ENCODE measurements at regions not wholly inside any gene's neighbourhood (a gene's known extent, or its start where the extent isn't known, plus 50 kb on each side); places are given as distances from the start of the nearest gene placed in this dataset.

DNA sequence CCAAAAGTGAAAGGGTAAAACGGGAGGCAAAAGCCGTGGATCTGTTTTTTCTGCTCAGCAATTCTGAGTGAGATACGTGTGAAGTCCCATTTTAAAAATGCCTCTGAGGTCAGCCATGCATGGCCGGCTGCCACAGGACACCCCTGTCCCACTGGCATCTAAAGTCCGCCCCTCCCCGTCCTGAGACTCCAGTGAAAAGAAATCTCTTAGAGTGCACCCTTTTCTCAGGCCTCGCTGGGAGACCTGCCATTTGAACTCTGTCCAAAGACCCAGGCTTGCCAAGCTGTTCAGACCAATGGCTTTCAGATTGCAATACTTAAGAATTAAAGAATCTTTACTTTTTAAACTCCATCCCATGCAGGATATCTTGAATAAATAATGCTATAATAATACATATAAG lies 61.0 kb upstream of the SLC24A5 start:
- no peak overlapping the region for H3K27ac ChIP-seq
- TF ChIP-seq ZFX (IDR thresholded peaks at IDR 0.05; ENCODE audit: borderline replicate concordance) (no peak), CTCF (IDR thresholded peaks at IDR 0.05) (no peak)

- H3K27ac ChIP-seq = no peak overlapping the region
- TF ChIP-seq ZFX (IDR thresholded peaks at IDR 0.05; ENCODE audit: borderline replicate concordance) (no peak), CTCF (IDR thresholded peaks at IDR 0.05) (no peak)
These were observed 60.4 kb upstream of the SLC24A5 start for GRCh38 chr15:48060396-48060795.

DNA sequence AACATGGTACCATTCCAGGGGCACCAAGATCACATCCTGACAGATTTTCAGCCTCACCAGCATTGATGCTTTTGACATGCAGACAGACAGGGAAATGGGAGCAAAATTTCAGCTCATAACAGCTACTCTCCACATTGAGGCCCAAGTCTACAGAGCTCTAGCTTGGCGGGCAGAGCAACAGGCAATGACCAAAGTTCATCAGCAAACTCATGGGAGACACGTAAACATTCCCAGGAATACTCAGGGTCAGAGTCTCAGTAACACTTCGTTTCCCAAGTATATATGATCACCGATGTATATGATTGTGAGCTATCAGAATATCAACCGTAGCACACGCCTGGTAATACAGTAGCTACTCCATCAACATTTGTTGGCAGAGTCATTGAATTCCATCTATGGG lies 59.2 kb upstream of the SLC24A5 start:
- H3K27ac ChIP-seq = no peak overlapping the region
- TF ChIP-seq CTCF (IDR thresholded peaks at IDR 0.05) (no peak), ZFX (IDR thresholded peaks at IDR 0.05; ENCODE audit: borderline replicate concordance) (no peak)

DNA sequence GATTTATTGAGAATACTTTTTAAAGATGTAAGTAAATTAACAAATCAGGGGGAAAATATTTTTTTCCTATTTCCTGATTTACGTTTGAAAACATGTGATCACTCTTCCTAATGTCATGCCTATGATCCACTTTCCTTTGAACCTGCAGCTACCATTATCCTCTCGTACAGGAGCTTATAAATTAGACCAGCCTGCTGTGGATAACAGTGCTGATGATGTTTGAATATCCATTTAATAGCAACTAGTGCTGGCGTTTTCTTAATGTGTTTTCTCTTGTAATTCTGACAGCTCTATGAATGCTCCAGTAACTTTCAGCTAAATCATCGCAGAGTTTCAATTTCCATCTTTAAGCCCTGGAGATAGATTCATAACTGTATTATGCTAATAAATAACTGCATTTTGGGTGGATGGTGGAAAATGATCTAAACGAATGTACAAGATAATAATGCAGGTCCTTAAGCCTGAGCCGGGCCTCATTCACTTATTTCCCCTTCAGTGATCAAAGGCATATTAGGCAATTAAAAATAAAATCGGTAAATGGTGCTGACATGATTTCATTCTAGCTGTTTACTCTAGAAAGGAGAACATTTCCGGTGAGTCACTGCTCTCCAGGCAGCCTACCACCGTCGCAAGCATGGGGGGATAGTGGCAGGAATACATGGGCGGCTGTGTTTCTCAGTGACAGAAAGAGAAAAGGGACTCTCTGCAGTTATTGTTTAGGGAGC lies 58.5 kb upstream of the SLC24A5 start:
- no peak overlapping the region for H3K27ac ChIP-seq
- TF ChIP-seq ZFX (IDR thresholded peaks at IDR 0.05; ENCODE audit: borderline replicate concordance) (no peak), CTCF (IDR thresholded peaks at IDR 0.05) (no peak)

- TF ChIP-seq CTCF (IDR thresholded peaks at IDR 0.05) = no peak
- TF ChIP-seq ZFX (IDR thresholded peaks at IDR 0.05; ENCODE audit: borderline replicate concordance) = no peak
- no peak overlapping the region for H3K27ac ChIP-seq
These were observed 57.3 kb upstream of the SLC24A5 start for GRCh38 chr15:48063411-48063985.

GRCh38 chr15:48064421-48064820 lies 56.4 kb upstream of the SLC24A5 start:
- no peak overlapping the region for H3K27ac ChIP-seq
- TF ChIP-seq ZFX (IDR thresholded peaks at IDR 0.05; ENCODE audit: borderline replicate concordance) (no peak), CTCF (IDR thresholded peaks at IDR 0.05) (no peak)

DNA sequence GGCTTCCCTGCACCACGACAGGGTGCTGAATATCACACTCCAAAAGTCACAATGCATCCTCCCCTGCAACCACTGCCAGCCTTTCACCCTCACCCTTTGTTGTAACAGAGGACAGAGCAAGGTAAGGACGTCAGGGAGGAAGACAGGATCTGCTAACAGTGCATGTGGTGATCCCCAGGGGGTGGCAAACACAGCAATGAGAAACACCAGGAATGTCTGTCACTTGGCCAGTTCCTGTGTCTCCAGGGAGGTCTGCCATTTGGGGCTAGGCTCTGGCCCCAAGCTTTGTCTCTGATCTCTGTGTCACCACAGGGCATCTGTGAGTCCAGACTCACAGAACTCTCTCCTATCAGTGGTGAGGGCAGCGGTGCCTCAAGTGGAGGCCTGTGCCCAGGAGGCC lies 54.3 kb upstream of the SLC24A5 start:
- TF ChIP-seq CTCF (IDR thresholded peaks at IDR 0.05) = no peak
- TF ChIP-seq ZFX (IDR thresholded peaks at IDR 0.05; ENCODE audit: borderline replicate concordance) = no peak
- no peak overlapping the region for H3K27ac ChIP-seq

Data from 22Rv1 (cell line).